IMR-90 (cell line): ENCODE measurements at regions not wholly inside any gene's neighbourhood (a gene's known extent, or its start where the extent isn't known, plus 50 kb on each side); places are given as distances from the start of the nearest gene placed in this dataset.
"Not testable (repeated sequence)": the region's sequence is repeated elsewhere in the genome, so short reads cannot be mapped to it uniquely, and the experiment has no call there.

Experiments
- ATAC-seq: fragments of 200-7000 bp; cut with Tn5 transposase; 2 replicates; pipeline ENCODE4 v1.9.1; 2020; ENCODE audit warnings: low read depth, mild to moderate bottlenecking, moderate library complexity
- BruUV-seq: library from RNA; stranded (reverse); fragments of 400-500 nt; replicated peaks from 2 replicates; lab custom pipeline; 2021; lab: Mats Ljungman, UMichigan
- CTCF ChIA-PET: fragments of 300-600 bp; formaldehyde crosslinking; extraction: SDS; loops from one replicate; lab custom pipeline; 2021; ENCODE audit warnings: antibody characterized with exemption; lab: Yijun Ruan, JAX
- POLR2A ChIA-PET: fragments of 300-600 bp; sonication (Branson Sonifier 250); formaldehyde crosslinking; loops from one replicate; lab custom pipeline; 2022; ENCODE audit warnings: antibody characterized with exemption; ENCODE audit not compliant: unreplicated experiment; lab: Charles Lee
- DNase-seq: peaks from one replicate; pipeline ENCODE4 v3.0.0; 2013
- H2AFZ ChIP-seq: replicated peaks from 2 replicates; pipeline ENCODE3; 2013; ENCODE audit warnings: low read length, mild to moderate bottlenecking; ENCODE audit not compliant: poor library complexity
- H2AK5ac ChIP-seq: 2 replicates; pipeline ENCODE4 v1.6.1; 2013; ENCODE audit warnings: low read depth, low read length, inconsistent platforms
- H2AK9ac ChIP-seq: replicated peaks from 2 replicates; pipeline ENCODE3; 2013; ENCODE audit warnings: mild to moderate bottlenecking, low read depth, low read length, moderate library complexity; ENCODE audit not compliant: poor library complexity
- H2BK120ac ChIP-seq: 2 replicates; pipeline ENCODE4 v1.6.1; 2013; ENCODE audit warnings: low read depth, low read length, inconsistent platforms
- H2BK15ac ChIP-seq: 3 replicates; pipeline ENCODE4 v1.6.1; 2013; ENCODE audit warnings: low read depth, low read length, inconsistent platforms
- H2BK20ac ChIP-seq: 2 replicates; pipeline ENCODE4 v1.6.1; 2013; ENCODE audit warnings: low read depth, mild to moderate bottlenecking, inconsistent platforms, low read length, moderate library complexity
- H2BK5ac ChIP-seq: 2 replicates; pipeline ENCODE4 v1.6.1; 2013; ENCODE audit warnings: mild to moderate bottlenecking, low read depth, low read length, inconsistent platforms; ENCODE audit not compliant: poor library complexity, severe bottlenecking
- H3K14ac ChIP-seq: replicated peaks from 2 replicates; pipeline ENCODE4 v1.6.1; 2013; ENCODE audit warnings: low read depth, low read length, inconsistent platforms
- H3K18ac ChIP-seq: 2 replicates; pipeline ENCODE4 v1.6.1; 2013; ENCODE audit warnings: low read depth, low read length, control low read depth
- H3K23ac ChIP-seq: 2 replicates; pipeline ENCODE4 v1.6.1; 2013; ENCODE audit warnings: low read depth, low read length, inconsistent platforms
- H3K27ac ChIP-seq: 2 replicates; pipeline ENCODE4 v1.5.1; 2013; ENCODE audit warnings: mild to moderate bottlenecking, control low read depth, low read length; ENCODE audit not compliant: insufficient read depth
- H3K27me3 ChIP-seq: 2 replicates; pipeline ENCODE4 v1.6.1; 2013; ENCODE audit warnings: low read length; ENCODE audit not compliant: control insufficient read depth, insufficient read depth
- H3K36me3 ChIP-seq: 2 replicates; pipeline ENCODE4 v1.6.1; 2013; ENCODE audit warnings: low read length, mixed read lengths; ENCODE audit not compliant: control insufficient read depth, insufficient read depth
- H3K4ac ChIP-seq: 2 replicates; pipeline ENCODE4 v1.6.1; 2013; ENCODE audit warnings: low read depth, low read length, inconsistent platforms
- H3K4me1 ChIP-seq: 2 replicates; pipeline ENCODE4 v1.6.1; 2013; ENCODE audit warnings: low read length, mixed read lengths; ENCODE audit not compliant: control insufficient read depth, insufficient read depth
- H3K4me2 ChIP-seq: 2 replicates; pipeline ENCODE4 v1.6.1; 2013; ENCODE audit warnings: low read depth, mild to moderate bottlenecking, control low read depth, low read length, moderate library complexity
- H3K4me3 ChIP-seq: 2 replicates; pipeline ENCODE4 v1.5.1; 2013; ENCODE audit warnings: low read depth, mild to moderate bottlenecking, control low read depth, low read length, moderate library complexity; ENCODE audit not compliant: insufficient read depth
- H3K56ac ChIP-seq: 2 replicates; pipeline ENCODE4 v1.6.1; 2013; ENCODE audit warnings: low read length, inconsistent platforms; ENCODE audit not compliant: insufficient read depth; ENCODE audit errors: extremely low read depth
- H3K79me1 ChIP-seq, 2 experiments: 2 replicates each; pipeline ENCODE4 v1.6.1; 2013; ENCODE audit warnings: low read length in 2 of 2, inconsistent platforms in 1 of 2, low read depth in 1 of 2
- H3K9ac ChIP-seq: 2 replicates; pipeline ENCODE4 v1.6.1; 2013; ENCODE audit warnings: low read depth, low read length, control low read depth
- H3K9me1 ChIP-seq: 2 replicates; pipeline ENCODE4 v1.6.1; 2013; ENCODE audit warnings: low read length, inconsistent platforms; ENCODE audit not compliant: insufficient read depth
- H3K9me3 ChIP-seq: 2 replicates; pipeline ENCODE4 v1.6.1; 2013; ENCODE audit warnings: low read length; ENCODE audit not compliant: control insufficient read depth, insufficient read depth
- H4K20me1 ChIP-seq: 2 replicates; pipeline ENCODE4 v1.6.1; 2013; ENCODE audit warnings: low read length, inconsistent platforms; ENCODE audit not compliant: insufficient read depth
- H4K5ac ChIP-seq: 2 replicates; pipeline ENCODE4 v1.6.1; 2013; ENCODE audit warnings: mild to moderate bottlenecking, low read depth, low read length, control low read depth
- H4K8ac ChIP-seq, 2 experiments: 2 replicates each; pipeline ENCODE4 v1.6.1; 2013; ENCODE audit warnings: low read depth in 2 of 2, low read length in 2 of 2, control low read depth in 1 of 2, inconsistent platforms in 1 of 2
- H4K91ac ChIP-seq: 2 replicates; pipeline ENCODE4 v1.6.1; 2013; ENCODE audit warnings: low read depth, low read length, inconsistent platforms; ENCODE audit not compliant: insufficient read depth
- FOS ChIP-seq: fragments of 150-350 bp; IDR thresholded peaks from 2 replicates; pipeline ENCODE4 v1.6.1; 2016; ENCODE audit warnings: low read depth, low read length
- RFX5 ChIP-seq: IDR thresholded peaks from 2 replicates; pipeline ENCODE4 v1.8.0; 2012; ENCODE audit warnings: low read depth, mild to moderate bottlenecking, low read length, moderate library complexity
- SMC3 ChIP-seq: fragments of 150-350 bp; IDR thresholded peaks from 2 replicates; pipeline ENCODE4 v1.6.1; 2016; ENCODE audit warnings: low read depth, mild to moderate bottlenecking, antibody characterized with exemption, low read length, moderate library complexity
- WGBS, 2 experiments: methylation state at CpG; one replicate each; pipeline versions ENCODE4 v1.1.5 to v1.1.7; 2013; ENCODE audit warnings: missing lambda C conversion rate in 2 of 2; ENCODE audit not compliant: insufficient read length in 1 of 2; ENCODE audit errors: extremely low coverage in 2 of 2; 5-methylcytosine and 5-hydroxymethylcytosine counted together
- dilution Hi-C: fragments of 300-500 bp; cut with HindIII; formaldehyde crosslinking; loops from one replicate; pipeline ENCODE4 v1.14.3; 2018; ENCODE audit warnings: low sequenced_read_pairs; ENCODE audit not compliant: unreplicated experiment
- in situ Hi-C: fragments of 300-500 bp; cut with MboI; formaldehyde crosslinking; loops from 3 replicates; pipeline ENCODE4 v1.14.3; 2019; ENCODE audit warnings: low sequenced_read_pairs, inconsistent platforms, mixed read lengths
- intact Hi-C: fragments of 100-400 bp; cut with micrococcal nuclease; formaldehyde crosslinking; loops from 2 replicates; pipeline ENCODE4 v1.10.0; 2022

DNA sequence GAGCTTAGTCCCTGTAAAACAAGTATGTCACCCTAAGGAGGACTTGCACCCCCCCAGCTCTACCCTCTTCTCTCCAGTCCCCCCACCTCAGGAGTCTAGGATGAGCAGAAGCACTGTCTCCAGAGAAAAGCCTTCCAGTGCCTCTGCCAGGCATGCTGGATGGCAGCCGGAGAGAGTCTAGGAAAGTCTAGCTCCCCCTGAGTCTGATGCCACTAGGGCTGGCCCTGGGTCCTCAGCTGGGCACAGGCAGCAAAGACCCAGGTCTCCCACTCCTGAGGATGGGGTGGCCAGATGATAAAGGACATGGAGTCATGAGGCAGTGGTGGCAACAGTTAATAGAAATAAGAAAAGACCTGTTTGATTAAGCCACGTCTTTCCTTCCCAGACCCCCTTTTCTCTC, 225.6 kb downstream of the CYP26B1 start:
- WGBS, 2 experiments: no CpG with 5 or more reads among the region's 2 CpGs
- no TSS peak for BruUV-seq
- POLR2A ChIA-PET: no interaction called here

DNA sequence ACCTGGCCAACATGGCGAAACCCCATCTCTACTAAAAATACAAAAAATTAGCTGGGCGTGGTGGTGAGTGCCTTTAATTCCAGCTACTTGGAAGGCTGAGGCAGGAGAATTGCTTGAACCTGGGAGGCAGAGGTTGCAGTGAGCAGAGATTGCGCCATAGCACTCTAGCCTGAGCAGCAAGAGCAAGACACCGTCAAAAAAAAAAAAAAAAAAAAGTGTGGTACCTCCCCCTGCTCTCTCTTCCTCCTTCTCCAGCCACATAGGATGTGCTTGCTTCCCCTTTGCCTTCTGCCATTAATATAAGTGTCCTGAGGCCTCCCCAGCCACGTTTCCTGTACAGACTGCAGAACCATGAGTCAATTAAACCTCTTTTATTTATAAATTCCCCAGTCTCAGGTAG, 226.8 kb downstream of the CYP26B1 start:
- H4K20me1 ChIP-seq, DNase-seq, H3K9me3 ChIP-seq, ATAC-seq, H2BK20ac ChIP-seq, H3K4me1 ChIP-seq, H3K4ac ChIP-seq, H2AK5ac ChIP-seq, H3K9ac ChIP-seq, H4K5ac ChIP-seq, H3K79me1 ChIP-seq, H3K23ac ChIP-seq, dilution Hi-C loops, H2BK120ac ChIP-seq, H3K27ac ChIP-seq, intact Hi-C loops, H3K14ac ChIP-seq, H4K91ac ChIP-seq, H3K18ac ChIP-seq, H3K4me3 ChIP-seq, H2AK9ac ChIP-seq, BruUV-seq, H4K8ac ChIP-seq, H2BK15ac ChIP-seq, H2BK5ac ChIP-seq, H3K4me2 ChIP-seq, H3K36me3 ChIP-seq, H2AFZ ChIP-seq, POLR2A ChIA-PET, H3K9me1 ChIP-seq, H3K56ac ChIP-seq: not testable (repeated sequence)
- CTCF ChIA-PET: interaction anchor here (0.6 kb wide), 1 partner anchor 363 kb away, joined by 4 read pairs; no protein-coding TSS in a partner anchor
- in situ Hi-C loops: loop anchor here (10.0 kb wide), 3 partner anchors 234 to 824 kb away; no protein-coding TSS in a partner anchor
- WGBS, 2 experiments: no CpG with 5 or more reads among the region's 5 CpGs
- peaks cover 14% of the 10 kb centered on the region for H3K27me3 ChIP-seq

More for the DNA sequence above, 225.6 kb downstream of the CYP26B1 start:
- Histone ChIP-seq H4K20me1 (no peaks in the 10 kb centered on the region), H3K4me2 (no peak overlapping the region), H3K27ac (no peak overlapping the region), H2BK5ac (no peak overlapping the region), H3K36me3 (no peaks in the 10 kb centered on the region), H4K8ac (no peak overlapping the region), H2AK5ac (no peak overlapping the region), H3K18ac (no peak overlapping the region), H3K4ac (no peak overlapping the region), H3K56ac (no peak overlapping the region), H3K9me3 (peaks cover 6% of the 10 kb centered on the region), H2AK9ac (no peak overlapping the region), H3K9ac (no peak overlapping the region), H2BK15ac (no peak overlapping the region), H3K27me3 (peaks cover 12% of the 10 kb centered on the region), H2BK120ac (no peak overlapping the region), H3K4me1 (no peaks in the 10 kb centered on the region), H3K14ac (no peak overlapping the region), H4K5ac (no peak overlapping the region), H3K23ac (no peak overlapping the region), H3K79me1 (no peaks in the 10 kb centered on the region), H3K9me1 (no peaks in the 10 kb centered on the region), H4K91ac (no peak overlapping the region), H2BK20ac (no peak overlapping the region), H2AFZ (no peak overlapping the region), H3K4me3 (no peak overlapping the region)
- ATAC-seq (no peak), DNase-seq (no peak)
- intact Hi-C loops: no loop called here
- TF ChIP-seq FOS (no peak), RFX5 (no peak), SMC3 (no peak)
- in situ Hi-C loops: loop anchor here (10.0 kb wide), 3 partner anchors 233 to 823 kb away; no protein-coding TSS in a partner anchor
- dilution Hi-C loops: no loop called here
- CTCF ChIA-PET: no interaction called here
